ENCODE measurements at regions not wholly inside any gene's neighbourhood (a gene's known extent, or its start where the extent isn't known, plus 50 kb on each side); places are given as distances from the start of the nearest gene placed in this dataset.

DNA sequence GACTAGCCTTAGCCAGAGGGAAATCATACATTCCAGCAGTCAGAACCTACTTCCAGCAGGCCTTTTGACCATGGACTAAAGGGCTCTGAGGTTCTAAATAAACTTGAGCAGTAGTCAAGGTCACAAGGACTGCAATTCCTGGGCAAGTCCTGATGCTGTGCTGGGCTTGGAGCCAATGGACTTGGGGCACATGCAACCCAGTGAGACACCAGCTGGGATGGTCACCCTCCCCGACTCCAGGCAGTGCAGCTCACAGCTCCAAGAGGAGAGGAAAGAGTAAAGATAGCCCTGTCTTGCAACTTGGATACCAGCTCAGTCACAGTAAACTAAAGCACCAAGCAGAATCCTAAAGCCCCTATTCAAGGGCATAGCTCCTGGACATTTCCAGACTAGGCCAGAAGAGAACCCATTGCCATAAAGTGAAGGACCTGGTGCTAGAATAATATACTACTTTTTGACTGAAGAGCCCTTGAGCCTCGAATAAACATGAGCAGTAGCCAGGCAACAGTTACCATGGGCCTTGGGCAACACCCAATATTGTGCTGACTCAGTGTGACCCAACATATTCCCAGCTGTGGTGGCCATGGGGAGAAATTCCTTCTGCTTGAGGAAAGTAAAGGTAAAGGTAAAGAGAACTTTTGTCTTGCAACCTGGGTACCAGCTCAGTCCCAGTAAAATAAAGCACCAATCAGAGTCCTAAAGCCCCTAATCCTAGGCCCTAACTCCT lies 226.2 kb upstream of the CLEC14A start:
- no peak overlapping the region for H3K4me3 ChIP-seq
- no peak for DNase-seq
- no peaks in the 10 kb centered on the region for H3K4me1 ChIP-seq
- no peaks in the 10 kb centered on the region for H3K36me3 ChIP-seq (replicated peaks in 1 of 2; ENCODE audit: insufficient read depth in 1 of 2, low read depth in 2 of 2)
- no peak overlapping the region for H3K27ac ChIP-seq
- TF ChIP-seq, protein P1, sequence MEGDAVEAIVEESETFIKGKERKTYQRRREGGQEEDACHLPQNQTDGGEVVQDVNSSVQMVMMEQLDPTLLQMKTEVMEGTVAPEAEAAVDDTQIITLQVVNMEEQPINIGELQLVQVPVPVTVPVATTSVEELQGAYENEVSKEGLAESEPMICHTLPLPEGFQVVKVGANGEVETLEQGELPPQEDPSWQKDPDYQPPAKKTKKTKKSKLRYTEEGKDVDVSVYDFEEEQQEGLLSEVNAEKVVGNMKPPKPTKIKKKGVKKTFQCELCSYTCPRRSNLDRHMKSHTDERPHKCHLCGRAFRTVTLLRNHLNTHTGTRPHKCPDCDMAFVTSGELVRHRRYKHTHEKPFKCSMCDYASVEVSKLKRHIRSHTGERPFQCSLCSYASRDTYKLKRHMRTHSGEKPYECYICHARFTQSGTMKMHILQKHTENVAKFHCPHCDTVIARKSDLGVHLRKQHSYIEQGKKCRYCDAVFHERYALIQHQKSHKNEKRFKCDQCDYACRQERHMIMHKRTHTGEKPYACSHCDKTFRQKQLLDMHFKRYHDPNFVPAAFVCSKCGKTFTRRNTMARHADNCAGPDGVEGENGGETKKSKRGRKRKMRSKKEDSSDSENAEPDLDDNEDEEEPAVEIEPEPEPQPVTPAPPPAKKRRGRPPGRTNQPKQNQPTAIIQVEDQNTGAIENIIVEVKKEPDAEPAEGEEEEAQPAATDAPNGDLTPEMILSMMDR (IDR thresholded peaks at IDR 0.05): no peak
- no peak for TF ChIP-seq POLR2A (IDR thresholded peaks at IDR 0.05)
- intact Hi-C loops (cut with DNase I): no loop called here
- peaks cover 0 to 13% (median 0%) of the 10 kb centered on the region in 3 donors for H3K9me3 ChIP-seq
- ATAC-seq: no peak
- WGBS, 2 donors: 57 to 63% methylated on average over 2 of the region's 2 CpGs
- H3K27me3 ChIP-seq: no peaks in the 10 kb centered on the region

DNA sequence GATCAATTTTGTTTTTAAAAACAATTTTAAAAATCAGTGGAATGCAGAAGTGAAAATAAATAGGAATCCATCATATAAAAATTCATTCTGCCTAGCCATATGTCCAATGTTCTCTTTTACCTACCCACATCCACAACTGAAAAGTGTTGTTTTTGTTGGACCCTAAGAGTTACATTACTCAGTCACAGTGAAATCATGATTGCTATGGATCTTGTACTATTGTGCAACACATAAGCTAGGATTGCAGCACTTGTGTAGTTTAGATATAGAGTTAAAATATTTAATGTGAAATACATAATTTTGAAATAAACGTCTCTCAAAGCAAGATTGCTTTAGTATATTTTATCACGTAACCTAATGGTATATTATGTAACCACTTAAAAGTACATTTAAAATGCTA lies 213.3 kb upstream of the CLEC14A start:
- Histone ChIP-seq H3K9me3 (no peaks in the 10 kb centered on the region), H3K4me1 (no peaks in the 10 kb centered on the region), H3K27ac (no peak overlapping the region), H3K27me3 (no peaks in the 10 kb centered on the region), H3K4me3 (no peak overlapping the region), H3K36me3 (replicated peaks in 1 of 2; ENCODE audit: insufficient read depth in 1 of 2, low read depth in 2 of 2) (no peaks in the 10 kb centered on the region)
- DNase-seq (no peak), ATAC-seq (no peak)
- no peak for TF ChIP-seq POLR2A (IDR thresholded peaks at IDR 0.05)
- TF ChIP-seq, protein P1 (IDR thresholded peaks at IDR 0.05): no peak
- WGBS, 2 donors: 66 to 76% methylated on average over 2 of the region's 2 CpGs
- intact Hi-C loops (cut with DNase I): no loop called here

DNA sequence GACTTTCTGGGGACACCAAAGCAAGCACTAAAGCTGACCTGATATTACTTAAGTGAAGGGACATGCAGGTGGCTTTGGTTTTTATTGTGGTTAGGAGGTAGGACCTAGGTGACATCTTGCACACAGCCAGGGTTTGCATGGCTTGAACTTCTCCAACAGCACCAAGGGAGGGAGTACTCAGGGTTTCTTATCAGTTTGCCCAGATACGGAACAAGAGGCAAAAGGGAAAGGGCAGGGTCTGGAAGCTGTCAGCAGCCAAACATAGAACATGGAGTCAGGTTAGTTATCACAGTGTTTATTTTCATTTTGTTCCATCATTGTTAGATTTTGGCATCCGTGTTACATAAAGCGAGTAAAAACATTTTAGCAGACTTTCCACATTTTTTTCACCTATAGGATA lies 186.3 kb upstream of the CLEC14A start:
- DNase-seq: no peak

DNA sequence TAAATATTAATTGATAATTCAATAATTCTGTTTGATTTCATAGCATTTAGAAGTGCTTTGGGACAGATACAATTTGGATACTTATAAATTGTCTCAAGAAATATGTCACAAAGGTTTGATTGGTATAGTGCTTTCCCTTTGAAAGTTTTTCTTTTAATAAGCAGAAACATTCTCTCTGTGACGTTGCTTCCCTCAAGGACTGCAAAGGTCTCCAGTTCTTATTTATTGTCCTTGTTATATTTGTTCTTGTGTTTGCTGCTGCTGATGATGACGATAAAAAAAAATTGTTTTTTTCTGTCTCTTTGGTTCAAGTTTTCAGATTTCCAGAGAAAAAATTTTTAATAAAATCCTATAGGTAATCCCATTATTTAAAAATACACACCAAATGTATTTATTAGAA lies 176.3 kb upstream of the CLEC14A start:
- ATAC-seq (no peak), DNase-seq (no peak)
- intact Hi-C loops (cut with DNase I): no loop called here
- Histone ChIP-seq H3K27ac (no peak overlapping the region), H3K36me3 (replicated peaks in 1 of 2; ENCODE audit: insufficient read depth in 1 of 2, low read depth in 2 of 2) (no peaks in the 10 kb centered on the region), H3K4me3 (no peak overlapping the region), H3K4me1 (no peaks in the 10 kb centered on the region), H3K9me3 (no peaks in the 10 kb centered on the region), H3K27me3 (no peaks in the 10 kb centered on the region)
- TF ChIP-seq, protein P1 (IDR thresholded peaks at IDR 0.05): no peak
- TF ChIP-seq POLR2A (IDR thresholded peaks at IDR 0.05): no peak
- WGBS, 2 donors: 65 to 69% methylated on average over 2 of the region's 2 CpGs

More for the DNA sequence above, 186.3 kb upstream of the CLEC14A start:
- no peak for ATAC-seq
- Histone ChIP-seq H3K27ac (no peak overlapping the region), H3K4me1 (no peaks in the 10 kb centered on the region), H3K36me3 (replicated peaks in 1 of 2; ENCODE audit: insufficient read depth in 1 of 2, low read depth in 2 of 2) (no peaks in the 10 kb centered on the region), H3K27me3 (no peaks in the 10 kb centered on the region), H3K9me3 (no peaks in the 10 kb centered on the region), H3K4me3 (no peak overlapping the region)
- intact Hi-C loops (cut with DNase I): no loop called here
- TF ChIP-seq, protein P1 (IDR thresholded peaks at IDR 0.05): no peak
- no peak for TF ChIP-seq POLR2A (IDR thresholded peaks at IDR 0.05)
- WGBS, 2 donors: 35 to 72% methylated on average over 3 of the region's 3 CpGs

DNA sequence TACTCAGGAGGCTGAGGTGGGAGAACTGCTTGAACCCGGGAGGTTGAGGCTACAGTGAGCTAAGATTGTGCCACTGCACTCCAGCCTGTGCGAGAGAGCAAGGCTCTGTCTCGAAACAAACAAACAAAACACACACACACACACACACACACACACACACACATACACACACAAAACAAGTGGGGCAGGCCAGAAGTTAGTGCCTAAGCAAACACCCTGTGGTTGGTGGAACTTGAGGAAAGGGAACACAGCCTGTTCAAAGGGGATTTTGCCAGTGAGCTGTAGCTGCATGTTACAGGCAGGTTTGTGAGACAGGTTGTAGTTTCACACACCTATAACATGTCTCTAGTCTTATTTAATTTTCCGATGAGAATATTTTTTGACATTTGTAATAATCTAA lies 175.3 kb upstream of the CLEC14A start:
- Histone ChIP-seq H3K9me3 (no peaks in the 10 kb centered on the region), H3K4me3 (no peak overlapping the region), H3K27ac (no peak overlapping the region), H3K4me1 (no peaks in the 10 kb centered on the region), H3K36me3 (replicated peaks in 1 of 2; ENCODE audit: insufficient read depth in 1 of 2, low read depth in 2 of 2) (no peaks in the 10 kb centered on the region), H3K27me3 (no peaks in the 10 kb centered on the region)
- TF ChIP-seq, protein P1 (IDR thresholded peaks at IDR 0.05): no peak
- TF ChIP-seq POLR2A (IDR thresholded peaks at IDR 0.05): no peak
- WGBS, 2 donors: 49 to 59% methylated on average over 4 of the region's 4 CpGs
- DNase-seq (no peak), ATAC-seq (no peak)
- intact Hi-C loops (cut with DNase I): no loop called here

Data from body of pancreas (tissue), 4 donors.